CD14-positive monocyte (primary cell): ENCODE measurements at regions not wholly inside any gene's neighbourhood (a gene's known extent, or its start where the extent isn't known, plus 50 kb on each side); places are given as distances from the start of the nearest gene placed in this dataset.

Experiments
- DNase-seq, 3 donors: peaks; one replicate each; pipeline ENCODE4 v3.0.0-alpha.2; 2011 to 2022
- H2AFZ ChIP-seq: 2 replicates; pipeline ENCODE4 v1.6.0; 2012; ENCODE audit warnings: mild to moderate bottlenecking, low read depth, low read length, inconsistent platforms; ENCODE audit not compliant: insufficient read depth, poor library complexity, severe bottlenecking
- H3K27ac ChIP-seq, 2 donors: 1 replicate in 1 of 2; 2 replicates in 1 of 2; pipeline ENCODE4 v1.5.1; 2012 to 2013; ENCODE audit warnings: low read length in 2 of 2, control low read depth in 1 of 2, inconsistent platforms in 1 of 2, low read depth in 1 of 2, mild to moderate bottlenecking in 1 of 2
- H3K27me3 ChIP-seq, 2 donors: one replicate each; pipeline versions ENCODE4 v1.6.0 to v1.6.1; 2011 to 2013; ENCODE audit warnings: low read length in 2 of 2; ENCODE audit not compliant: control insufficient read depth in 2 of 2, insufficient read depth in 2 of 2
- H3K36me3 ChIP-seq, 2 donors: replicated peaks in 1 of 2; 1 replicate in 1 of 2; 2 replicates in 1 of 2; pipeline versions ENCODE4 v1.5.1 to v1.6.1; 2012 to 2013; ENCODE audit warnings: low read length in 2 of 2, control low read depth in 1 of 2, inconsistent platforms in 1 of 2, mild to moderate bottlenecking in 1 of 2; ENCODE audit not compliant: insufficient read depth in 2 of 2, control insufficient read depth in 1 of 2
- H3K4me1 ChIP-seq, 2 donors: 1 replicate in 1 of 2; 2 replicates in 1 of 2; pipeline versions ENCODE4 v1.5.1 to v1.6.1; 2012 to 2013; ENCODE audit warnings: low read length in 2 of 2, control low read depth in 1 of 2, inconsistent platforms in 1 of 2, mild to moderate bottlenecking in 1 of 2, moderate library complexity in 1 of 2; ENCODE audit not compliant: insufficient read depth in 2 of 2, control insufficient read depth in 1 of 2
- H3K4me2 ChIP-seq: replicated peaks from 2 replicates; pipeline ENCODE3; 2012; ENCODE audit warnings: low read length, moderate library complexity, mild to moderate bottlenecking; ENCODE audit not compliant: poor library complexity, severe bottlenecking; ENCODE audit errors: extremely low read depth
- H3K4me3 ChIP-seq, 3 experiments: fragments of 200-600 bp in 1 of 3; sonication (generic) in 1 of 3; replicated peaks in 1 of 3; 1 replicate in 2 of 3; 2 replicates in 1 of 3; pipeline ENCODE4 v1.5.1; 2011 to 2013; ENCODE audit warnings: low read length in 3 of 3, mild to moderate bottlenecking in 3 of 3, control low read depth in 2 of 3, low read depth in 2 of 3, inconsistent platforms in 1 of 3, moderate library complexity in 1 of 3
- H3K79me2 ChIP-seq: 2 replicates; pipeline ENCODE4 v1.6.0; 2012; ENCODE audit warnings: mild to moderate bottlenecking, control low read depth, inconsistent platforms, low read length, moderate library complexity; ENCODE audit not compliant: insufficient read depth
- H3K9ac ChIP-seq: 2 replicates; pipeline ENCODE4 v1.6.0; 2017; ENCODE audit warnings: low read length, mild to moderate bottlenecking; ENCODE audit not compliant: insufficient read depth, poor library complexity, severe bottlenecking
- H3K9me3 ChIP-seq, 2 donors: replicated peaks in 1 of 2; 1 replicate in 1 of 2; 2 replicates in 1 of 2; pipeline versions ENCODE4 v1.5.1 to v1.6.1; 2012 to 2013; ENCODE audit warnings: low read length in 2 of 2, control low read depth in 1 of 2; ENCODE audit not compliant: control insufficient read depth in 1 of 2, insufficient read depth in 1 of 2
- H4K20me1 ChIP-seq: 2 replicates; pipeline ENCODE4 v1.6.0; 2012; ENCODE audit warnings: mild to moderate bottlenecking, low read length, control low read depth, moderate library complexity; ENCODE audit not compliant: insufficient read depth
- H3K27ac Mint-ChIP-seq, 7 donors: one replicate each; pipeline ENCODE4 v1.8.0; 2020; ENCODE audit warnings: mild to moderate bottlenecking in 7 of 7, mixed read lengths in 7 of 7, moderate library complexity in 6 of 7, inconsistent platforms in 2 of 7
- H3K27me3 Mint-ChIP-seq, 3 donors: one replicate each; pipeline ENCODE4 v1.8.0; 2021 to 2022; ENCODE audit warnings: low read depth in 3 of 3, mild to moderate bottlenecking in 3 of 3, mixed read lengths in 3 of 3, moderate library complexity in 3 of 3, inconsistent platforms in 1 of 3
- H3K36me3 Mint-ChIP-seq, 2 donors: one replicate each; pipeline ENCODE4 v1.8.0; 2020; ENCODE audit warnings: mixed read lengths in 2 of 2, inconsistent platforms in 1 of 2, mild to moderate bottlenecking in 1 of 2
- H3K4me1 Mint-ChIP-seq: one replicate; pipeline ENCODE4 v1.8.0; 2020; ENCODE audit warnings: mild to moderate bottlenecking, mixed read lengths
- H3K4me3 Mint-ChIP-seq, 2 donors: one replicate each; pipeline ENCODE4 v1.8.0; 2020; ENCODE audit warnings: mild to moderate bottlenecking in 2 of 2, mixed read lengths in 2 of 2, moderate library complexity in 1 of 2
- H3K9me3 Mint-ChIP-seq, 7 donors: one replicate each; pipeline ENCODE4 v1.8.0; 2020 to 2022; ENCODE audit warnings: mixed read lengths in 7 of 7, mild to moderate bottlenecking in 6 of 7, moderate library complexity in 6 of 7, inconsistent platforms in 2 of 7
- WGBS: methylation state at CpG from one replicate; pipeline ENCODE4 v1.1.5; 2013; ENCODE audit warnings: missing lambda C conversion rate; ENCODE audit not compliant: insufficient coverage; 5-methylcytosine and 5-hydroxymethylcytosine counted together
- intact Hi-C, 2 donors: fragments of 100-400 bp; cut with micrococcal nuclease; formaldehyde crosslinking; loops; one replicate each; pipeline versions ENCODE4 v1.15.0 to v1.15.1; 2023
- TF ChIP-seq, protein P1 (sequence below): fragments of 200-600 bp; IDR thresholded peaks from one replicate; pipeline ENCODE4 v1.8.0; 2022; ENCODE audit warnings: antibody characterized with exemption, mild to moderate bottlenecking

DNA sequence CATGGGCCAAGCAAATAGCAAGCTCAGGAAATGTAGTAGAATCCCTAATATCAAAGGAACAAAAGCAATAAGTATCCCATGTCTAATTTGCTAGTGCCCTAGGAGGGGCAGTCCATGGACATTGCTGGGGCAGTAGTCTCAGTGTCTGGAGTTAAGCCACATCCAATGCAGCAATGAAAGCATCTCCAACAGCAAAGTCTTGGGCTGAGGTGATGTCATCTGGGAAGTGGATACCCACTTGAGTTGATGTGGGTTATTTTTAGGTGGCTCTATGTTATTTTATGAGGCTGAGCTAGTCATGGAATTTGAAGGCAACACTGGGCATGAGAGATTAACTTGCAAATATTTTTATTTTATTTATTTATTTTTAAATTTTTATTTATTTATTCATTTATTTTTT lies 540.0 kb downstream of the ETV1 start:
- Histone ChIP-seq H2AFZ (no peak overlapping the region), H3K4me3 (no peak overlapping the region), H3K4me2 (no peak overlapping the region), H3K27ac (no peak overlapping the region), H3K4me1 (no peaks in the 10 kb centered on the region), H4K20me1 (no peaks in the 10 kb centered on the region), H3K9me3 (peaks cover 16 to 19% of the 10 kb centered on the region in 2 donors), H3K36me3 (no peaks in the 10 kb centered on the region), H3K79me2 (no peaks in the 10 kb centered on the region), H3K27me3 (no peaks in the 10 kb centered on the region), H3K9ac (no peak overlapping the region)
- Mint-ChIP-seq H3K27ac (no peak overlapping the region), H3K4me3 (no peak overlapping the region), H3K36me3 (no peaks in the 10 kb centered on the region), H3K4me1 (no peaks in the 10 kb centered on the region), H3K9me3 (peaks cover 3 to 16% (median 4%) of the 10 kb centered on the region in 7 donors), H3K27me3 (no peaks in the 10 kb centered on the region)
- TF ChIP-seq, protein P1, sequence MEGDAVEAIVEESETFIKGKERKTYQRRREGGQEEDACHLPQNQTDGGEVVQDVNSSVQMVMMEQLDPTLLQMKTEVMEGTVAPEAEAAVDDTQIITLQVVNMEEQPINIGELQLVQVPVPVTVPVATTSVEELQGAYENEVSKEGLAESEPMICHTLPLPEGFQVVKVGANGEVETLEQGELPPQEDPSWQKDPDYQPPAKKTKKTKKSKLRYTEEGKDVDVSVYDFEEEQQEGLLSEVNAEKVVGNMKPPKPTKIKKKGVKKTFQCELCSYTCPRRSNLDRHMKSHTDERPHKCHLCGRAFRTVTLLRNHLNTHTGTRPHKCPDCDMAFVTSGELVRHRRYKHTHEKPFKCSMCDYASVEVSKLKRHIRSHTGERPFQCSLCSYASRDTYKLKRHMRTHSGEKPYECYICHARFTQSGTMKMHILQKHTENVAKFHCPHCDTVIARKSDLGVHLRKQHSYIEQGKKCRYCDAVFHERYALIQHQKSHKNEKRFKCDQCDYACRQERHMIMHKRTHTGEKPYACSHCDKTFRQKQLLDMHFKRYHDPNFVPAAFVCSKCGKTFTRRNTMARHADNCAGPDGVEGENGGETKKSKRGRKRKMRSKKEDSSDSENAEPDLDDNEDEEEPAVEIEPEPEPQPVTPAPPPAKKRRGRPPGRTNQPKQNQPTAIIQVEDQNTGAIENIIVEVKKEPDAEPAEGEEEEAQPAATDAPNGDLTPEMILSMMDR = no peak
- intact Hi-C loops = no loop called here
- no peak for DNase-seq

DNA sequence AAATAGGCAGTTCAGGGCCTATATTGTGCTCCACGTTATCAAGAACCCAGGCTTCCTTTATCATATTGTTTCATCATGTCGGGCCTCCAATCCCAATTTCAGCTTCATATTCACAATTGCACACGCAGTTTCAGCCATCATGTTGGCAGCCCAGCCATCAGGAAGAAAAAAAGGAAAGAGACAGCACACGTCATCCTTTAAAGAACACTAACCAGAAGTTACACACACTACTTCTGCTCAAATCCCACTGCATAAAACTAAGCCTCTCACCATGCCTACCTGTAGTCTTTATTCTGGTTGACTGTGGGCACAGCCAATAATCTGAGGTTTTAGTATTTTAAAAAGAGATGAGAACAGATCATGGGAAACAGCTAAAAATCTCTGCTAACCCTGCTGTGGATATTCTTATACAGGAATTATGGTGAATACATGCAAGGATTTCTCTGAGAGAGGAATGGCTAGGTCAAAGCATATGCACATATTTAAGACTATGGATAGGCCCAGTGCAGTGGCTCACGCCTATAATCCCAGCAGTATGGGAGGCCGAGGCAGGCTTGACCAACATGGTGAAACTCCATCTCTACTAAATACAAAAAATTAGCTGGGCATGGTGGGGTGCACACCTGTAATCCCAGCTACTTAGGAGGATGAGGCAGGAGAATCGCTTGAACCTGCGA lies 534.4 kb downstream of the ETV1 start:
- no peaks in the 10 kb centered on the region for H3K4me1 Mint-ChIP-seq
- peaks cover 0 to 16% (median 6%) of the 10 kb centered on the region in 7 donors for H3K9me3 Mint-ChIP-seq
- H2AFZ ChIP-seq = no peak overlapping the region

More for the DNA sequence above, 534.4 kb downstream of the ETV1 start:
- Histone ChIP-seq H3K4me2 (no peak overlapping the region), H3K79me2 (no peaks in the 10 kb centered on the region), H3K4me3 (no peak overlapping the region), H3K27me3 (no peaks in the 10 kb centered on the region), H3K9ac (no peak overlapping the region), H3K27ac (no peak overlapping the region), H4K20me1 (no peaks in the 10 kb centered on the region), H3K9me3 (peaks cover 14 to 16% of the 10 kb centered on the region in 2 donors), H3K4me1 (no peaks in the 10 kb centered on the region), H3K36me3 (no peaks in the 10 kb centered on the region)
- TF ChIP-seq, protein P1 = no peak
- intact Hi-C loops = no loop called here
- WGBS = 84% methylated on average over 4 of the region's 8 CpGs
- Mint-ChIP-seq H3K27me3 (no peaks in the 10 kb centered on the region), H3K4me3 (no peak overlapping the region), H3K36me3 (no peaks in the 10 kb centered on the region), H3K27ac (no peak overlapping the region)
- DNase-seq = no peak
